ENCODE measurements at regions not wholly inside any gene's neighbourhood (a gene's known extent, or its start where the extent isn't known, plus 50 kb on each side); places are given as distances from the start of the nearest gene placed in this dataset.

- RAD21 ChIA-PET (ENCODE audit: unreplicated experiment) = no interaction called here
- no peaks in the 10 kb centered on the region for H3K27me3 ChIP-seq (replicated peaks in 1 of 2; ENCODE audit: control insufficient read depth in 2 of 2, insufficient read depth in 2 of 2, low read length in 1 of 2)
- no peaks in the 10 kb centered on the region for H4K20me1 ChIP-seq (ENCODE audit: control insufficient read depth, insufficient read depth)
- H3K4me3 ChIP-seq = no peak overlapping the region
- CTCF ChIA-PET = no interaction called here
- no peak for TF ChIP-seq ZNF217 (IDR thresholded peaks at IDR 0.05)
- TF ChIP-seq KDM1A (IDR thresholded peaks at IDR 0.05; ENCODE audit: borderline replicate concordance) = no peak
- no peak for TF ChIP-seq SKIL (IDR thresholded peaks at IDR 0.05; ENCODE audit: low read depth, poor library complexity, severe bottlenecking)
- no peak for TF ChIP-seq TAF1 (IDR thresholded peaks at IDR 0.05; ENCODE audit: borderline replicate concordance, low read depth, low read length)
- intact Hi-C loops (cut with micrococcal nuclease; ENCODE audit: unreplicated experiment) = no loop called here
- H3K4me2 ChIP-seq (ENCODE audit: control insufficient read depth, insufficient read depth) = no peak overlapping the region
- no peaks in the 10 kb centered on the region for H3K79me2 ChIP-seq (ENCODE audit: control insufficient read depth, insufficient read depth, low read length)
- no peaks in the 10 kb centered on the region for H3K4me1 ChIP-seq (ENCODE audit: control insufficient read depth, insufficient read depth, low read length)
- no peaks in the 10 kb centered on the region for H3K36me3 ChIP-seq (ENCODE audit: control insufficient read depth in 2 of 2, insufficient read depth in 2 of 2, low read length in 1 of 2)
- DNase-seq (ENCODE audit: low read depth, low spot score) (no peak), FAIRE-seq (no peak), ATAC-seq (no peak)
- H3K9ac ChIP-seq (ENCODE audit: control insufficient read depth, insufficient read depth, low read length) = no peak overlapping the region
- H3K9me3 ChIP-seq (replicated peaks; ENCODE audit: control insufficient read depth, insufficient read depth, low read length) = no peaks in the 10 kb centered on the region
- in situ Hi-C loops (cut with MboI) = no loop called here
- H3K27ac ChIP-seq (ENCODE audit: control insufficient read depth, insufficient read depth) = no peak overlapping the region
- POLR2A ChIA-PET = no interaction called here
- WGBS (ENCODE audit: insufficient coverage, insufficient replicate concordance, low lambda C conversion rate, missing lambda C conversion rate) = 9% methylated on average over 1 of the region's 1 CpG
- no peak overlapping the region for H2AFZ ChIP-seq (ENCODE audit: control insufficient read depth, low read depth, low read length)
- SMC1A ChIA-PET (ENCODE audit: uncharacterized antibody, unreplicated experiment) = no interaction called here
- BruUV-seq (replicated peaks) = no TSS peak
Observed at GRCh38 chr3:29099775-29100174, 181.1 kb upstream of the RBMS3 start.

- BruUV-seq (replicated peaks) = no TSS peak
- RAD21 ChIA-PET (ENCODE audit: unreplicated experiment) = no interaction called here
- no peak for DNase-seq (ENCODE audit: low read depth, low spot score)
Observed at GRCh38 chr3:29100292-29100691, 180.6 kb upstream of the RBMS3 start.

More at GRCh38 chr3:29100292-29100691, 180.6 kb upstream of the RBMS3 start:
- FAIRE-seq = no peak
- in situ Hi-C loops (cut with MboI) = no loop called here
- H3K4me3 ChIP-seq = no peak overlapping the region
- ChIA-PET CTCF (no interaction called here), POLR2A (no interaction called here), SMC1A (ENCODE audit: uncharacterized antibody, unreplicated experiment) (no interaction called here)
- TF ChIP-seq HDAC6 (IDR thresholded peaks at IDR 0.05; ENCODE audit: unreplicated experiment) (no peak), YY1 (IDR thresholded peaks at IDR 0.05; ENCODE audit: low read depth, low read length) (no peak), KDM1A (IDR thresholded peaks at IDR 0.05; ENCODE audit: borderline replicate concordance) (no peak), TAF1 (IDR thresholded peaks at IDR 0.05; ENCODE audit: borderline replicate concordance, low read depth, low read length) (no peak), MYC (IDR thresholded peaks at IDR 0.05; ENCODE audit: insufficient read depth, insufficient read length, insufficient replicate concordance, low read length, severe bottlenecking) (no peak), EZH2 (IDR thresholded peaks at IDR 0.05; ENCODE audit: borderline replicate concordance, control insufficient read depth, low read depth, low read length) (no peak), SRF (IDR thresholded peaks at IDR 0.05; ENCODE audit: low read depth in 2 of 2, low read length in 2 of 2) (no peak), SREBF1 (IDR thresholded peaks at IDR 0.05; ENCODE audit: low read length) (no peak)
- no peaks in the 10 kb centered on the region for H3K36me3 ChIP-seq (ENCODE audit: control insufficient read depth in 2 of 2, insufficient read depth in 2 of 2, low read length in 1 of 2)
- no peaks in the 10 kb centered on the region for H3K79me2 ChIP-seq (ENCODE audit: control insufficient read depth, insufficient read depth, low read length)
- H3K27me3 ChIP-seq (replicated peaks in 1 of 2; ENCODE audit: control insufficient read depth in 2 of 2, insufficient read depth in 2 of 2, low read length in 1 of 2) = no peaks in the 10 kb centered on the region
- intact Hi-C loops (cut with micrococcal nuclease; ENCODE audit: unreplicated experiment) = no loop called here
- no peaks in the 10 kb centered on the region for H3K4me1 ChIP-seq (ENCODE audit: control insufficient read depth, insufficient read depth, low read length)
- no peak overlapping the region for H2AFZ ChIP-seq (ENCODE audit: control insufficient read depth, low read depth, low read length)
- H3K9ac ChIP-seq (ENCODE audit: control insufficient read depth, insufficient read depth, low read length) = no peak overlapping the region
- H3K27ac ChIP-seq (ENCODE audit: control insufficient read depth, insufficient read depth) = no peak overlapping the region
- WGBS (ENCODE audit: insufficient coverage, insufficient replicate concordance, low lambda C conversion rate, missing lambda C conversion rate) = 9% methylated on average over 3 of the region's 3 CpGs
- no peak for ATAC-seq
- no peaks in the 10 kb centered on the region for H3K9me3 ChIP-seq (replicated peaks; ENCODE audit: control insufficient read depth, insufficient read depth, low read length)
- H3K4me2 ChIP-seq (ENCODE audit: control insufficient read depth, insufficient read depth) = no peak overlapping the region
- H4K20me1 ChIP-seq (ENCODE audit: control insufficient read depth, insufficient read depth) = no peaks in the 10 kb centered on the region

Data from GM12878 (cell line).